ENCODE measurements at regions not wholly inside any gene's neighbourhood (a gene's known extent, or its start where the extent isn't known, plus 50 kb on each side); places are given as distances from the start of the nearest gene placed in this dataset.

DNA sequence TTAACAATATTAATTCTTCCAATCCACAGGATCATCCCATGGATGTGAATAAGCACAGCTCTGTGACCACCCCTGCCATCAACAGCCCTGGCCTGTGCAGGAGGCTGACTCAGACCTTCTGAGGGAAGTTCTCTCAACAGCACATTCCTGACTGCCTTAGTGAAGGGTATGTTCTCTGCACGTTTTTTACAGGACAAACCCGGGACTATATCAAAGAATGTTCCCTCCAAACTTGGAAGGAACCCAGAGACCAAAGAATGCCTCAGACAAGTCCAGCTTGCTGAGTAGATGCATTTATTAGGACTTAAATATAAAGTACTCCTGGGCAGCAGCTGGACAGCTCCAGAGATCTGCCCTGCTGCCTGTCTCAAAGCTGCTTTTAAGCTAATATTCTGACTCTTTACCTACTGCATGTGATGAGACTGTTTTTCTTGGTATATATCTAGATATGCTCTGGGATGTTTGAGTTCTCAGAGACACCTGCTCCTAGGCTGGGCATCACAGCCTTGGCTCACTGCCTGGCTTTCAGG, 1127.8 kb upstream of the PRKX start:
- DNase-seq: peak; percentile 1 to 17

DNA sequence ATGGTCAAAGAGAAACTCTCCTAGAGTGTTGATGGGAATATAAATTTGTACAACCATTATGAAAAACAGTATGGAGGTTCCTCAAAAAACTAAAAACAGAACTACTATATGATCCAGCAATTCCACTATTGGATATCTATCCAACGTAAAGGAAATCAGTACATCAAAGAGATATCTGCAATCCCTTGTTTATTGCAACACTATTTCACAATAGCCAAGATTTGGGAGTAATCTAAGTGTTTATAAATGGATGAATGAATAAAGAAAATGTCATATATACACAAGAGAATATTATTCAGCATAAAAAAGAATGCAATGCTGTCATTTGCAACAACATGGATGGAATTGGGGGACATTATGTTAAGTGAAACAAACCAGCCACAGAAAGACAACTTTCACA, 1118.1 kb upstream of the PRKX start:
- DNase-seq: no peak

DNA sequence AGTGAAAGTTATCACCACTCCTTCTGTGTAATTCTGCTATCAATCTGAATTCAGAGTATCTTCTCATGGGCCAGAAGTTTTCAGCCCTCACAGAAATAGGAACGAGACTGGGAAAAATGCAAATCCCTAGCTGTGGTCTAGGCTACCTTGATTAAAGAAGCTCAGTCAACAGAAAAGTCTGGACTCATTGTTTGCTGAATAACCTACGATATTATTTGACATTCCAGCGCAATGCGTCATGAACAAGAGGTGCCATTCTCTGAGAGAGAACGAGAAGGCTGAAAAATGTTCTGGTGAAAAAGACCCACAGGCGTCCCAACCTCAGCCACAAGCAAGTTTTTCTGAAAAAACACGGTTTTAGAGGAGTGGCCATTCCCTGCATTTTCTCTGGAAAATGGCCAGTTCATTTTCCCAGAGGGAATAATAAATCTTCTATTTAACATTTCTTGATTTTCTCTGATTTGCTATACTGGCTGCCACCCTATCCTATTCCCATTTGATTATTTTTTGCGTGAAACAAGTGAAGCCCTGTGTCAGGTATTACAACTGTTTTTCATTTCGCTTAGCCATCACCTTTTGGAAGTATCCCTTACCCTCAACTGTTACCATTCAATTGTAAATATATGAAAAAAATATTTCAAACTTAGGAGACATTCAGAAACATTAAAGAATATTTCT, 1117.6 kb upstream of the PRKX start:
- DNase-seq: no peak

DNA sequence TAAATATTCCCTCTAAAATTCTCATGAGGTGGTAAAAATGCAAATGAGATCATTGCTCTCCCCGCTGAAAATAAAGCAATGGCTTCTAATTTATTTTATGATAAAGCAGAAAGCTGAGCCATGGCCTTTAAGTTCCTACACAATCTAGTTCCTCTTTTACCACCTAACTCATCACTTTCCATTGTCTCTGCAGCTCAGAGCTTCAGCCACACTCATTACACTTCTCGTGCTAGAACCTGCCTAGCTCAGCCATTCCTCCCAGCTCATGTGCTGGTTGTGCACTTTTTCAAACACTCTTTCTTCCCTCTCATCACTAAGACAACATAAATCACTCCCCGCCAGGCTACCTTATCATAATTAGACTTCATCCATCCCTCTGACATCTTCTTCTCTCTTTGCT, 1112.1 kb upstream of the PRKX start:
- DNase-seq: peak; percentile 29 to 32

DNA sequence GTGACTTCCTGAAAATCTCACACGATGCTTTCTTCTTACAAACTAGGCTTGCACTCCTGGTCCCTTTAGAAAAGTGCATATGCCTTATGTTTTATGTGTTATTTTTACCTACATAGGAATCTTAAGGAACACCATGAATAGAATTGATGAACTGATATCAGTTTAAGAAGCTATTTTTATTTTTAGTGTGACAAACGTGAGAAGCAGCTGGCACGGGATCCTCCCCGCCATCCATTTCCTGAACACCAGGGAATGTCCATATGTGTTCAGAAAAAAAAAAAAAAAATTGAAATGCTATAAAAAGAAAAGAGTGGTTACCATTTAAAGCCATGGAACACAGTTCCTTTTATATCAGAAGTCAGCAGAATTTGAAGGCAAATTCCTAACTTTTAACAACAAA, 1096.1 kb upstream of the PRKX start:
- peak; percentile 33 to 38 for DNase-seq

DNA sequence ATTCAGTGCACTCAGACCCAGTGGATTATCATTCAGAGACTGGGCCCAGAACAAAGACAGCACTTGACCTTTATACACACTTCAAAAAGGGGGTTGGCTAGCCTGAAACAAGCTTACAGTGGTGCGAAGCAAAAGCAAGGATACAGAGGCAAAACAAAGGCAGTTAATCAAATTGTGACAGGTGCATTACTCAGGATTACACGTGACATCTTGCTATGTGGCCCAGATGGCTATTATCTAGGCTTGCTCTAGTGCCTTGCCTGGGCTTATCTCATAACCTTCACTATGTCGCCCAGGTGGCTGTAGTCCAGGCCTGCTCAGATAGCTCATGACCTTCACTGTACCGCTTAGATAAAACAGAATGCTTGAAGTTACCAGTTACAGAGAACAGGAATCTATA, 1092.1 kb upstream of the PRKX start:
- DNase-seq: no peak

DNA sequence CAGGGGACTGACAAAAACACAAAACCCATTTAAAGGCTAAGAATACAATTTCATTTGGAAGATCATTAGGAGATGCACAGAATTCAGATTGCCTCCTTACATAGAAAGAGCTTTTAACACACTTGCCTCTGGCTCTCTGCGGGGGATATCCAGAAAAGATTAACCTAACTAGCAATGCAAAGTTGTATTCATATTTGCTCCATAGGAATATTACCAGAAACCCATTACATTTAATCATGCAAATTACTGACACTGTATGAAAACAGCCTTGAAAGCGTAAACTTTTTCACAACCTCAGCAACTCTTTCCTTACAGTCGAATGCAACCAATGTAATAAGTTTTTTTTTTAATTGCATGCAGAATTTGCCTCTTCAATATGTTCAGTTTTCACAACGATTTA, 1087.3 kb upstream of the PRKX start:
- no peak for DNase-seq

DNA sequence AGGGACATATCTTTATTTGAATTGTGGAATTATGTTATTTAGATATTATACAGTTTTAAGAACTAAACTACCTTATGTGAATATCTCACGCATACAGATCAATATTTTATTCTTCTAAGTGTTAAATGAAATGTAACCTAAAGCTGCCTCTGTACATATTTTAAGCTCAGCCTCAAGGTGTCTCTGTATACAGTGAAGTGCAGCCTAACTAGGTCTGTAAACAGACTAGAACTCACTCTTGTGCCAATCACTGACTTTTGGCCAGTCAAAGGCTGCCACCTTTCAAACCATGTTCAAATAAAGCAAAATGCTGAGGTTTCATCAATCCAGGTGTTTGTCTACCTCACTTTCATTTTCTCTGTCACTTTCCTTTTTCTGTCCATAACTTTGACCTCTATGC, 1074.5 kb upstream of the PRKX start:
- DNase-seq: no peak

DNA sequence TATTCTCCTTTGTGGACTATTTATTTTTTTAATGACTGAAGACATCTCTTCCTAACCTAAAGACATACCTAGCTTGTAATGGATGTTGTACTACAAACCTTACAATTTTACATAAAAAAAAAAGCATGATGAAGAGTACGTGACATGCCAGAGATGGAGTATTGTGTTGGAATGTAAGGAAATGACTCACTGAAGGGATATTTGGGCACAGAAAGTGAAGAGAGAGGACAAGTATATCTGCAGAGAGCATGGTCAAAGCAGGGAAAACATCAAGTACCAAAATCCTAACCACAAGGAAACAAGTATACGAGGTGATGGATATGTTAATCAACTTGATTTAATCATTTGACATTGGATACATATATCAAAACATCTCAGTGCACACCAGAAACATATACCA, 1051.4 kb upstream of the PRKX start:
- no peak for DNase-seq

DNA sequence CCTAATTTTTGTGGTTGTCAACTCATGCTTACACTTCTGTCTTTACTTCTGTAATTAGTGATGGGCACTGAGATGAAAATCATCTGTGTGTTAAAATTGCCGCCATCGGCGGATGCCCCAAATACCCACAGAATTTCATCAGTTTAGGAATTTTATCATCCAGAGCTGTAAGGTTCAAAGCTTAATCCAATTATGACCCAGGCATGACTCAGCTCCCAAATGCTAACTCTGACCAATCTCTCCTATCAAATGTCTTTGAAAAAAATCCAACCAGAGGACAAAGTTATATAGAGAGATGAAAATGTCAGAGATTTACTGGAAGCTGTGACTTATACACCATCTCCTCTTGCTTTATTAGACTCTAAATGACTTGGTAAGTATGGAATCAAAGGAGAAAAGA, 1048.7 kb upstream of the PRKX start:
- DNase-seq: no peak

DNA sequence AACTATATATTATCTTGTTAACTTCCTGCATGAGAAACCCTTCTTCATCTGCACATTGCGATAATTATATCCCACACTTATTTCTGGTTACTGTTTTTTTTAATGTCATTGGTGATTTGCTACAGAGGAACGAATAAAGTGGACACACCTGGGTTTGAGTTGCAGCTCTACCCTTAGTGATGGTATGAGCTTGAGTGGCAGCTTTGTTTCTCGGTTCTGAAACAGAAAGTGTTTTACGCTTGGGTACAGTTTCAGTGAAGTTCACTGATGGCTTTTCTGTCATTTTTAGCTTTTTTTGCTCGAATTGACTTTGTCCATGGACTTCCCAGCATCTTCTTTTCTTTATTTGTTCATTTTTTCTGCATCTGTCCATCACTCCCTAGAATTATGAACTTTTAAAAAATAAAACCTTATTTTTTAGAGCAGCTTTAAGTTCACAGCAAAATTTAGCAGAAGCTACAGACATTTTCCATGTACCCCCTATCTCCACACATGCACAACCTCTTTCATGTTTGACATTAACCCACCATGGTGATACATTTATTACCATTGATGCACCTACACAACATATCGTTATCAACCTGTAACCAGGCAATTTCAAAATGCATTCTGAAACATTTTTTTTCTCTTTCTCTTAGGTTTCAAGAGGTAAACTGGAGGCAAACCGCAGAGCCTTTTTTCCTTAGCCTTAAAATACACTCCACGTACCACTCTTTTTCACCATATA, 1041.6 kb upstream of the PRKX start:
- DNase-seq: no peak

DNA sequence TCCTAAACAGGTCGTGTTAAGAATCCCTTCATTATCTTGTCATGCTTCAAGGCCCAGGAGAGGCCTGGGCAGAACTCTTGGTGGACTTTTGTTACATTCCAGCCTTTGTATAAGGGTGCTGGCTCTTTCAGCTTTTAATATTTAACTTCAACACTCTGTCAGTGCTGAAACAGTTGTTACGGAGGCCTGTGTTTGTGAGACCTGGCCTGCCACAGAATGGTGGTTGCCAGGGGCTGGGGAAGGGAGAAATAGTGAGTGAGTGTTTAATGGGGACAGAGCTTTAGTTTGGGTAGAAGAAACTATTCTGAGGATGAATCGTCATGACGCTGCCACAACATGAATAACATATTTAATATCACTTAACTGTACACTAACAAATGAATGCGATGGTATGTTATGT, 1027.6 kb upstream of the PRKX start:
- no peak for DNase-seq

DNA sequence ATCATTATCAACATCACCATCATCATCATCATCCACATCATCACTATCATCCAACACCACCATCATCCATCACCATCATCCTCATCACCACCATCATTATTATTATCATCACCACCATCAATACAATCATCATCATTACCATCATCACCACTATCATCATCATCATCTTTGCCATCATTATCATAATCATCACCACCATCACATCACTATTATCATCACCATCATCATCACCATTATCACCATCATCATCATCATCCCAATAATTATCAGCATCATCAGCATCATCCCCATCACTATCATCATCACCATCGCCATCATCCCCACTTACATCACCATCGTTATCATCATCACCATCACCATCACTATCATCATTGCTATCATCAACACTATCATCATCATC, 1021.9 kb upstream of the PRKX start:
- DNase-seq: no peak

DNA sequence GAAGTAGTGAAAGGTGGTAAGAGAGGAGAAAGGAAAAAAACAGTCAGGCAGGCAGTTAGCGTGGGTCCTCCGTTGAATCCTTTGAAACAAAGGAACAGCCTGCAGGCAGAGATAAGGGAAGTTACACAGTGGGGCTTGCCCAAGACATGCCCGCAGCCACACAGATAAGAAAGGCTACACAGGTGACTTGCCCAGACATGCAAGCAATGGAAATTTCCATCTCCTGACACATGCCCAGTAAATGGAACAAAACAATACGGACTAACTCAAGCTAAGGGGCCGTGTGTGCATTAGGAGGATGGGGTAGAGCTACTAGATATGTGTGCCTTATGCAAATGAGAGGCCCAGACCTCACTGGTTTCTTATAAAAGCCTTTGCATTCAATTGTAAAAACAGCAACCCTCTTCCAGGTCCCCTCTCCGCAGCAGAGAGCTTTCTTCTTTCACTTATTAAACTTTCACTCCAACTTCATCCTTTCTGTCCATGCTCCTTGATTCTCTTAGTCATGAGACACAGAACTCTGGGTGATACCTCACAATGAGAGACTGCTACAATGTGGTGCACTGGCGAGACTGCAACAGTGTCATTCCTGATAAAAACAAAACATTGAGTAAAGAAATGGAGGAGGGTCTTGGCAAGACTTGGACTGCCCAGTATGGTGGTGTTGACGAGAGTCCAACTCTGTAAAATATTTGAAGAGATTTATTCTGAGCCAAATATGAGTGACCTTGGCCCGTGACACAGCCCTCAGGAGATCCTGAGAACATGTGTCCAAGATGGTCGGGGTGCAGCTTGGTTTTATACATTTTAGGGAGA, 997.4 kb upstream of the PRKX start:
- peak; percentile 78 to 85 for DNase-seq

DNA sequence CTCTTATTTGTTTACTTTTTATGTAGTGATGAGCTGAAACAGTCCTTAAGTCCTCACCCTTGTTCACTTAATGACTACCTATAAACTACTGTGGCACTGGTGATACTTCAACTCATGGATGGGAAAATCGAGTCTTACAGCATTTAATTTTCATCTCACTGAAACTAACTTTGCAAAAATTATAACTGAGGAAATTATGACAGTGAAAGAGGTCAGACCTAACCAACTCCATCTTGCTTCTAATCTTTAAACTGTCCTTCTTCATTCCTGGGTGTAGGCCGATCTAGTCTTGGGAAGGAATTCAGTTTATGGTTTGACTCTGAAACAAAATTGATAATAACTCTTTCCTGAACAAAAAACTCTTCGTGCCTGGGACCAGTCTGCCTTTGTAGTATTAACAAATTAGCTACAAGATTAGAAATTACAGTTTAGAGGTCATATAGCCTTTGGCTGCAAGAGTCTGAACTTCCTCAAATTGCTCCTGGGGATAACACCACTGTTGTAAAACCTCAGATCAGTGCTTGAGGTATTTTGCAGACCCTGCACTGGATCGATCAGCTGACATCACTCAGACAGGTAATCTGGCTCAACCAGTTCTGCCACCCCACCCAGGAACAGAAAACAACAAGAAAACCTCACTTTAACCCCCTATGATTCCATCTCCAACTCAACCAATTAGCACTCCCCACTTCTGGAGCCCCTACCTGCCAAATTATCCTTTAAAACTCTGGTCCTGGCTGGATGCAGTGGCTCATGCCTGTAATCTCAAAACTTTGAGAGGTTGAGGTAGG, 995.7 kb upstream of the PRKX start:
- DNase-seq: peak; percentile 3 to 6

DNA sequence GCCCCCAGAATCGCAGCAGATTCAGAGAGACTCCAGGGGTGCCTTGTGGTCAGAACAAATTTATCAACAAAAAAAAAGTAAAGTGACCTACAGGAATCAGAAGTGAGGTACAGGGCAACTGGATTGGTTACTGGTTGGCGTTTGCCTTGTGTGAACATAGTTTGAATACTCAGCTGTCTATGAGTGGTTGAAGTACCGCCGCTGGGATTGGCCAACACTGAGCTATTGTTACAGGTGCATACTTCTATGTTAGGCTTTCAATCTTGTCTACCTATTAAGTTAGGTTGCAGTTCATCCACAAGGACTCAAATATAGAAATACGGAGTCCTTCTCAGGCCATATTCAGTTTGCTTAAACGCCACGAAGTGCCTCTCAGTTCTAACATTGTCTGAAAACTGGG, 993.5 kb upstream of the PRKX start:
- DNase-seq: no peak

DNA sequence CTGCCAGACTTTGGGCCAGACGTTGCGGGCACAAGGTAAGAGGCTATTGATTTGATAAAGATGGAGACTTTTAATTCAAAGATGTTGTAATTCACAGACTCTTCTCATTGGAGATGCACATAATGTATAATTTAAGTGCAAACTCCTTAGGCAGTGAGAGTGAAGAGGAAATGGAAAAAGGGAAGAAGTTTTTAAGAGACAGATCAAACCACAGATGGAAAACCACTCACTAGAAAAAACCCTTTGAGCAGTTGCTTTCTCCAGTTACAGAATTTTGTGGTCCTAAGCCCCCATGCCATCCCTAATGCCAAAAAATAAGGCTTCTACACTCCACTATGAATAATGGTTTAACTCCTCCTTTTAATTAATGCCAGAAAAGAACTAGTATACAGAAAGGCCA, 977.1 kb upstream of the PRKX start:
- peak; percentile 69 to 71 for DNase-seq

DNA sequence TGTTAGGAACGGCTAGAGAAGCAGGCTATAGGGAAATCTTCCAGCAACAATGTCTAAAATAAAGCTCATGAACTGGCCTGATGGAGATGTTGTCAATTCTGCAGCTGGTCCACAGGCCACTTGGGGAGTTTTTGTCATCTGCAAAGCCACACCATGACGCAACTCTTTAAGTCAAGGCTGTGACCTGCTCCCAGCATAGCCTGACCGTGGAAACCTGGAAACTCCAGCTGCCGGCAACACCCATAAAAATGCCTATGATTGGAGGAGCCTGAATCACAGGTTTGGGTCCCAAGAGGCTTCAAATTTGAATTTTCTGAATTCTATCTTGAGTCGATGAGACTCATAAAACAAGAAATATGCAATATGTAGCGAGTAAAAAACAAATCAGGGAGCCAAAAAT, 969.2 kb upstream of the PRKX start:
- no peak for DNase-seq

DNA sequence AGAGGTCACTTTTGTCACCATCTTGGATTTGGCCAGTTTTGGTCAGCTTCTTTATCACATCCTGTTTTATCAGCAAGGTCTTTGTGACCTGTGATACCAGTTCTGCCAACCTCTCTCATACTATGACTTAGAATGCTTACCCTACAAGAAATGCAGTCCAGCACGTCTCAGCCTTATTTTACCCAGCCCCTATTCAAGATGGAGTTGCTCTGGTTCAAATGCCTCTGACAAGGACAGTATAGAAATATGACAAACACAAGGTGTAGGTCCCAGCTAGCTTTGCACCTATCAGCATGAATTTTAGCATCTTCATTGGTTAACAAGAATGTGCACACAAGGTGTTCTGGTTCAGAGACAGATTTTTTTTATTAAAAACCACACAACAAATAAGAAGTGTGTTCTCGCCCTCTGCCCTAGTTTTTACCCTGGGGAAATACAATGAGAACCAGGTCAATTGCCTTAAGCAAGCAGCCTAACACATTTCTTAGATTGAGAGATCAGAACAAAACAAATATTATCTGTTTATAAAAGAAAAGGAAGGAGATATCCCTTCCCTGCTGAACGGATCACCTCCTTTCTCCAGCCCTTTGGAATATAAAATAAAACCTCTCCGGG, 962.3 kb upstream of the PRKX start:
- DNase-seq: no peak

DNA sequence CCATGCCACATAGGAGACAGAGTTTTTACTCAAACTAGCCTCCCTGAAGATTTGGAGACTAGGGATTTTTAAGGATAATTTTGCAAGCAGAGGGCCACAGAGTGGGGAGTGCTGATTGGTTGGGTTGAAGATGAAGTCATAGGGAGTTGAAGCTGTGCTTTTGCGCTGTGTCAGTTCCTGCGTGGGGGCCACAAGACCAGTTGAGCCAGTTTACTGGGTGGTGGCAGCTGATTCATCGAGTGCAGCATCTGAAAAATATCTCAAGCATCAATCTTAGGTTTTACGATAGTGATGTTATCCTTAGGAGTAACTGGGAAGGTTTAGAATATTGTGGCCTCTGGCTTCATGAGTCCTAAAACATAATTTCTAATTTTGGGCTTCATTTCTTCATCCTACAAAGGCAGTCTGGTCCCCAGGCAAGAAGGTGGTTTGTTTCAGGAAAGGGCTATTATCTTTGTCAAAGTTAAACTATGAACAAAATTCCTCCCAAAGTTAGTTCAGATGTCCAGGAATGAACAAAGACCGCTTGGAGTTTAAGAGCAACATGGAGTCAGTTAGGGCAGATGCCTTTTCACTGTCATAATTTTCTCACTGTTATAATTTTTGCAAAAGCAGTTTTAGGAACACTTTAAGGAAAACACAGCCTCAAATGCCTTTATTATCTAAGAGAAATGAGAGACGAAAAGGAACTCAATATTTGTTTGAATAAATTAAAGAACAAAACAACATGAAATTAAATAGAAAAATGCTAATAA, 960.8 kb upstream of the PRKX start:
- no peak for DNase-seq

DNA sequence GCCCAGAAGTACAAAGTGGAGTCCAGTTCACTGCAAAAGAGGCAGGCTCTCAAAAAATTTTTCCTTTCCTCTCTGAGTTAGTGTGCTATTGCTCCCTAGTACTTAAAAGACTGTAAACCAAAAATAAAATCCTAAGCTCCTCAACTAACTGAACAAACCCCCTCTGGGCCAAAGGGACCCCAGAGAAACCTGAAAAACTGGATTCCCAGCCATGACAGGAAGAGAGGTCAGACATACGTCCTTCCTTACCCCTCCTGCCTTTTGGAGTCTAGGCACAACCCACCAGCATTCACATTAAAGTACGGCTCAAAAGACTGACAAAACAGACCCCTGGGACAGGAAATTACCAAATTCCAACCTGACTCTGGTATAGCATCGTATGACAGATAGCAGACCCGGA, 957.9 kb upstream of the PRKX start:
- DNase-seq: no peak

DNA sequence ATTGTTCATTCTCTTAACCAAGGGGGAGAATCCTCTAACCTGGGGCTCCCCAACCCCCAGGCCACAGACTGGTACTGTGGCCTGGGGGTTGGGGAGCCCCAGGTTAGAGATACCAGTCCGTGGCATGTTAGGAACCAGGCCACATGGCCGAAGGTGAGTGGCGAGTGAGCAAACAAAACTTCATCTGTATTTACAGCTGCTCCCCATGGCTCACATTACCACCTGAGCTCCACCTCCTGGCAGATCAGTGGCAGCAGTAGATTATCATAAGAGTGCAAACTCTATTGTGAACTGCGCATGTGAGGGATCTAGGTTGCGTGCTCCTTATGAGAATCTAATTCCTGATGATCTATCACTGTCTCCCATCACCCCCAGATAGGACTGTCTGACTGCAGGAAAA, 957.2 kb upstream of the PRKX start:
- DNase-seq: no peak
